Germinal center (tissue), 1 donor: ENCODE measurements at regions not wholly inside any gene's neighbourhood (a gene's known extent, or its start where the extent isn't known, plus 50 kb on each side); places are given as distances from the start of the nearest gene placed in this dataset.
"Not testable (repeated sequence)": the region's sequence is repeated elsewhere in the genome, so short reads cannot be mapped to it uniquely, and the experiment has no call there.

ENCODE experiments used
- DNase-seq: peaks from one replicate; pipeline ENCODE4 v3.0.0; 2012; ENCODE audit warnings: mixed read lengths, low spot score

- DNase-seq: no peak
These were observed 244.2 kb upstream of the CDH11 start for GRCh38 chr16:65365732-65366715.

DNA sequence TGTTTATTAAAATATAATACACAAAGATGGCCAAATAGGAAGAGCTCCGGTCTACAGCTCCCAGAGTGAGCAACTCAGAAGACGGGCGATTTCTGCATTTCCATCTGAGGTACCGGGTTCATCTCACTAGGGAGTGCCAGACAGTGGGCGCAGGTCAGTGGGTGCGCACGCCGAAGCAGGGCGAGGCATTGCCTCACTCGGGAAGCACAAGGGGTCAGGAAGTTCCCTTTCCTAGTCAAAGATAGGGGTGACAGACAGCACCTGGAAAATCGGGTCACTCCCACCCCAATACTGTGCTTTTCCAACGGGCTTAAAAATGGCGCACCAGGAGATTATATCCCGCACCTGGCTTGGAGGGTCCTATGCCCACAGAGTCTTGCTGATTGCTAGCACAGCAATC lies 234.9 kb upstream of the CDH11 start:
- DNase-seq: not testable (repeated sequence)

DNA sequence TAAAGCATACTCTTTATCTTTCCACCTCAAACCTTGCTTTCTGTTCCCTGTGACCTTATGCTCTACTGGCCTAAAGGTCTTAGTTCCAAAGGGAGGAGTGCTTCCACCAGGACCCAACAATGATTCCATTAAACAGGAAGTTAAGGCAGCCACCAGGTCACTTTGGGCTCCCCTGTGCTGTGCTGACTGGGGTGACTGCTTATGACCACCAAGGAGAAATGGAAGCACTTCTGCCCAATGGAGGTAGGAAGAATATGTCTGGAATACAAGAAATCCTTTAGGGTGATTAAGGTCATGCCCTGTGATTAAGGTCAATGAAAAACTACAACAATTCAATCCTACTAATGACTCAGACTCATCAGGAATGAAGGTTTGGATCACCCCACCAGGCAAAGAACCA lies 233.8 kb upstream of the CDH11 start:
- DNase-seq: no peak

- no peak for DNase-seq
These were observed 231.3 kb upstream of the CDH11 start for GRCh38 chr16:65353183-65353582.

- no peak for DNase-seq
These were observed 227.8 kb upstream of the CDH11 start for GRCh38 chr16:65349626-65350025.

- no peak for DNase-seq
These were observed 221.7 kb upstream of the CDH11 start for GRCh38 chr16:65343556-65343955.

DNA sequence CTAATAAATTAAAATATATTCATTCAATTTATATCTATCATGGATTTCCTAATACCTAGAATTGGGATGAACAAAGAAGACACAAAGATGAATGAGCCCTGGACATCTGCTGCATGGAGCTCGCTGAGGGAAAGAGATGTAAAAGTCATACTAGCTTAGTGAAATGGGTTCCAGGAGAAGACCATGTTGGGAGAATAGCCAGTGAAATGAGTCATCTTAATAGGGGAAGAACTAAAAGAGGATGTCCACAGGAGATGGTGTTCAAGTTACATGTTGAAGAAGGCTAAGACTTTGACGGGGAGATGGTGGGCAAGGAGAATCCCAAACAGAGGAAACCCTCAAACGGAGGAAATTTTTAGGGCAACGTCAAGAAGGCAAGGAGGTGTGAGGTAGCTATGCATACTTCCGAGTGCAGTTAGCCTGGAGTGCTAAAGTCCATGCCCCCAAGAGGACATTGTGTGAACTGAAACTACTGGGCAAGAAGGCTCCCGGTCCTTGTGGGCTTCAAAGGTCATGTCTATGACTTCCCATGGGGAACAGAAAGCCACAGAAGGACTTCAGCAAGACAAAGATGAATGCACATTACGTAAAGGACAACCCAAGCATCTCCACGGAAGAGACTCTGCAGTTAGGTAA lies 220.5 kb upstream of the CDH11 start:
- DNase-seq: no peak

GRCh38 chr16:65339062-65339461 lies 217.2 kb upstream of the CDH11 start:
- DNase-seq: no peak

DNA sequence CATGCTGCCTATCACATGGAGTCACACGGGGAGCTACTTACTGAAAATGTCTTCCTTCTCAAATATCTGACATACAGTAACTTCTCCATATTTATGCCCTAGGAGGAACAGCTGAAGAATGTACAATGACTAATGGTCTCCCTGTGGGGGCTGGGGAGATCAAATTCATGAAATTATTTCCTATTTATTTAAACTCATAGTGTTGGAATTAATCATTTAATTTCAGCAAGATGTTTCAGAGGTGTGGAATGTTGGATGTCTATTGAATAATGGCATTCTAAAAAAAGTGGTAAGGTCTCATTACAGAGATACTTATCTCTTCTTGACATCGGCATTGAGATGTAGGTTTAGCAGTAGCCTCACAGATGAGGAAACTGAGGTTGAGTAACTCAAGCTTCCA lies 214.3 kb upstream of the CDH11 start:
- no peak for DNase-seq

DNA sequence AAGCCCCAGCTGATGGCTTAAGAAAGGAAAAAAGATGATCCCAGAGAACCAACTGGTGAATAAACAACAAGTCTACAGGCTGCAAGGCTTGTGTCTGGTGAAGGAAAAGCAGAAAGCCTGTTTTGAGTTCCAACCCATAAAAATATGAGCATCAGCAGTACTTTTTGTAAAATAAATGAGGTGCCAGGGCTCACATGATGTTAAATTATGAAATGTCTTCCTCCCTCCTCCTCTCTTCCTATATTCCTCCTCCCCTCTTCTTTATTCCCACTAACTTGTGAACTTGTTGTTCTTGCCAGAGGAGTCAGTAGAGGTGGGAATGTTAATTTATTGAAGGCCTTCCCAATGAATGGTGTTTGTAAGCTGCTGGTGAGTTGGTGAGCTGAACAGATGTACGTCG lies 212.2 kb upstream of the CDH11 start:
- no peak for DNase-seq

- no peak for DNase-seq
These were observed 211.4 kb upstream of the CDH11 start for GRCh38 chr16:65333283-65333682.

- no peak for DNase-seq
These were observed 205.5 kb upstream of the CDH11 start for GRCh38 chr16:65327346-65327745.

GRCh38 chr16:65323655-65324237 lies 201.9 kb upstream of the CDH11 start:
- no peak for DNase-seq

GRCh38 chr16:65319621-65320231 lies 197.9 kb upstream of the CDH11 start:
- no peak for DNase-seq

DNA sequence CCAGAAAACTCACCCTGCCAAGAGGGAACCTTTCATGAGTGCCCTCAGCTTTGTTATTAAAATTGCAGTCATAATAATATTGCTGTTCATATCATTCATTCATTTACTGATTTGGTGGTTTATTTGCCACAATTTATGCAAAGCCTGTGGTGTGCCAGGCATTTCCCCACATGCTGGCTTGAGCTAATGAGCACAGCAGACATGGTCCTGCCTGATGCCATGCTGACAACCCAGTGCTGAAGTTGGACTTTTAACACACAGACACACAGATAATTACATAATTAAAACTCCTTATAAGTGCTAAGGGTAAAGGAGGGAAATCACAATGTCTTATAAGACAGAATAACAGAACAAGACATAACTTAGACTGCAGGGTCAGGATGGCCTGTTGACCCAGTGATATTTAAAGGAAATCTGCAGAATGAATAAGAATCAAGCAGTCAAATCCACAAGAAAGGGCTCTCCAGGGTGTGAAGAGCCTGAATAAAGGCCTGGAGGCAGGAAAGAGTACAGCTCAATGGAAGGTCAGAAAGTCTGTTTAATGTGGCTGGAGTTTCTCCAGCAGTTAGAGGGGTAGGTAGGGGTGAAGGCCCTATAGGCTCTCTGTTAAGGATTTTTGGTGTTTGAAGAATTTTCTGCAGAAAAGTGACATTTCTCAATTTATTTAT lies 196.9 kb upstream of the CDH11 start:
- no peak for DNase-seq

- DNase-seq: no peak
These were observed 196.3 kb upstream of the CDH11 start for GRCh38 chr16:65318138-65318537.

GRCh38 chr16:65316808-65317207 lies 194.9 kb upstream of the CDH11 start:
- no peak for DNase-seq

DNA sequence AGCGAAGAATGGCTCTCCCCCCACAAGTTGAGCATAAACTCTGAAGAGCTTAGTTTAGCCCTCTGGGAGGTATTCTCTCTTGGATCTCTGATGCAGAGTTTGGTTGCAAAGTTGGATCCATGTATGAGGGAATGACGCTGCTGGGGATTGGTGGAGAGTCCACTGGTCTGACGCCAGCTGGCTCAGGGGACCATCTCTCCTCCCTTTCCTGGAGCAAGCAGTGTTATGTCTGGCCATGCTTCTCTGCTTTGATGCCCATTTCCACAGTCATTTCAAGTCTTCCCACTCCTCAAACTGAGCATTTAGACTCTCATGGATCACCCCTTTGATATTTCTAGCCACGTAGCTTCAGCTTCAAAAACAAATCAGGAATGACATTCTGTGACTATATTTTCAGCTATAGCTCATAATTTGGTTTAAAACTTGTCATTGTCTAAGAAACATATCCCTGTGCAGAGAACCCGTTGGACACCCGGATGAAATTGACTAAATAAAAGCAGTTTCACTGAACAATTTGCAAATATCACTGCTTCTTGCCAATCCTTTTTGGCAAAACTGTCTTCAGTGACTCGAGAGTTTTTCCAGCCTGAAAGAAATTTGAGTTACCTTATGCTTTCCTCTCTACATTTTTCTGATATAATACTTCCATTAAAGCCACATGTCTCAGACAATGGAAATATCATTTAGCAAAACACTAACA lies 193.4 kb upstream of the CDH11 start:
- DNase-seq: no peak

DNA sequence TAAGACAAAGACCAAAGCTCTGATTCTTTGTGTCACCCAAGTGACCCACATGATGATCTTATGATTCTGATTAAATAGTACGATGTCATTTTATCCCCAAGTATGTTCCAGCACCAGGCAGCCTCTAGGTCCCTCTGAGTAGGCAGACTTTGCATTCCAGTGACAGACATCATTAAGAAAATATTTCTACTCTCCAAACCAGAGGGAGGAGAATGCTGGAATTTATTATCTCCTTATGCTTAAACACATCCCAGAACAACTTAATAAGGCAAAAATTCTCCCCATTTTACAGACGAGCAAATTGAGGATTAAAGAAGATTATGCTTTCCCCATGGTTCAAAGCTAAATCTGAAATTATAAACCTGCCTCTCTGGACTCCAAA lies 192.8 kb upstream of the CDH11 start:
- DNase-seq: no peak

GRCh38 chr16:65313936-65314626 lies 192.2 kb upstream of the CDH11 start:
- DNase-seq: no peak

GRCh38 chr16:65312795-65313194 lies 190.9 kb upstream of the CDH11 start:
- no peak for DNase-seq
